PC-3 (cell line): ENCODE measurements at regions not wholly inside any gene's neighbourhood (a gene's known extent, or its start where the extent isn't known, plus 50 kb on each side); places are given as distances from the start of the nearest gene placed in this dataset.

Experiments
- ATAC-seq: fragments of 200-7000 bp; cut with Tn5 transposase; 2 replicates; pipeline ENCODE4 v1.9.1; 2020; ENCODE audit warnings: mild to moderate bottlenecking, moderate library complexity
- BruUV-seq: library from RNA; stranded (reverse); fragments of 400-500 nt; replicated peaks from 2 replicates; lab custom pipeline; 2021; lab: Mats Ljungman, UMichigan
- CTCF ChIA-PET: fragments of 300-600 bp; sonication (Branson Sonifier 250); formaldehyde crosslinking; loops from one replicate; lab custom pipeline; 2022; ENCODE audit warnings: antibody characterized with exemption; lab: Charles Lee
- POLR2A ChIA-PET: fragments of 300-600 bp; sonication (Branson Sonifier 250); formaldehyde crosslinking; loops from one replicate; lab custom pipeline; 2022; ENCODE audit warnings: antibody characterized with exemption; ENCODE audit not compliant: unreplicated experiment; lab: Charles Lee
- DNase-seq: peaks from one replicate; pipeline ENCODE4 v3.0.0-alpha.2; 2015
- H2AFZ ChIP-seq: fragments of 300-600 bp; sonication (generic); 2 replicates; pipeline ENCODE4 v1.6.0; 2016; ENCODE audit warnings: antibody characterized with exemption, low read length
- H3F3A ChIP-seq: fragments of 300-600 bp; sonication (generic); one replicate; pipeline ENCODE4 v1.6.0; 2017; ENCODE audit warnings: antibody characterized with exemption, low read length, control low read depth, mild to moderate bottlenecking; ENCODE audit not compliant: unreplicated experiment
- H3K27ac ChIP-seq: fragments of 300-600 bp; sonication (generic); 2 replicates; pipeline ENCODE4 v1.5.1; 2016; ENCODE audit warnings: mild to moderate bottlenecking, low read length
- H3K27me3 ChIP-seq: fragments of 300-600 bp; sonication (generic); 2 replicates; pipeline ENCODE4 v1.6.1; 2016; ENCODE audit warnings: low read length, mixed read lengths
- H3K36me3 ChIP-seq: fragments of 300-600 bp; sonication (generic); 2 replicates; pipeline ENCODE4 v1.6.1; 2016; ENCODE audit warnings: low read depth, mixed run types, low read length, mixed read lengths
- H3K4me1 ChIP-seq: fragments of 300-600 bp; sonication (generic); 2 replicates; pipeline ENCODE4 v1.5.1; 2016; ENCODE audit warnings: low read length; ENCODE audit not compliant: insufficient read depth
- H3K4me2 ChIP-seq: fragments of 300-600 bp; sonication (generic); 2 replicates; pipeline ENCODE4 v1.6.0; 2016; ENCODE audit warnings: low read length
- H3K4me3 ChIP-seq: fragments of 300-600 bp; sonication (generic); 2 replicates; pipeline ENCODE4 v1.5.1; 2016; ENCODE audit warnings: mild to moderate bottlenecking, low read length, mixed read lengths
- H3K79me2 ChIP-seq: fragments of 300-600 bp; sonication (generic); 2 replicates; pipeline ENCODE4 v1.6.1; 2017; ENCODE audit warnings: low read length, mixed read lengths
- H3K9ac ChIP-seq: fragments of 300-600 bp; sonication (generic); 2 replicates; pipeline ENCODE4 v1.6.0; 2016; ENCODE audit warnings: mild to moderate bottlenecking, low read length
- H3K9me2 ChIP-seq: fragments of 300-600 bp; sonication (generic); replicated peaks from 2 replicates; pipeline ENCODE4 v1.6.1; 2016; ENCODE audit warnings: mixed run types, low read length, mixed read lengths
- H3K9me3 ChIP-seq: fragments of 300-600 bp; sonication (generic); 2 replicates; pipeline ENCODE4 v1.6.1; 2016; ENCODE audit warnings: low read length, mixed read lengths
- H4K20me1 ChIP-seq: fragments of 300-600 bp; sonication (generic); 2 replicates; pipeline ENCODE4 v1.6.1; 2016; ENCODE audit warnings: low read length, mixed read lengths
- EZH2 ChIP-seq: fragments of 300-600 bp; sonication (generic); IDR thresholded peaks from one replicate; pipeline ENCODE4 v1.6.1; 2017; ENCODE audit warnings: antibody characterized with exemption, mild to moderate bottlenecking, low read length; ENCODE audit not compliant: unreplicated experiment
- EZH2phosphoT487 ChIP-seq: fragments of 300-600 bp; sonication (generic); IDR thresholded peaks from 2 replicates; pipeline ENCODE4 v1.6.1; 2018; ENCODE audit warnings: mild to moderate bottlenecking, antibody characterized with exemption, low read length, borderline replicate concordance
- intact Hi-C: fragments of 100-400 bp; cut with micrococcal nuclease; formaldehyde crosslinking; loops from 2 replicates; pipeline ENCODE4 v1.9.0; 2023
- TF ChIP-seq, protein P1 (sequence below): fragments of 300-600 bp; sonication (generic); conservative IDR thresholded peaks from 2 replicates; pipeline ENCODE4 v1.5.1; 2017; ENCODE audit warnings: antibody characterized with exemption, low read depth, mild to moderate bottlenecking, low read length

DNA sequence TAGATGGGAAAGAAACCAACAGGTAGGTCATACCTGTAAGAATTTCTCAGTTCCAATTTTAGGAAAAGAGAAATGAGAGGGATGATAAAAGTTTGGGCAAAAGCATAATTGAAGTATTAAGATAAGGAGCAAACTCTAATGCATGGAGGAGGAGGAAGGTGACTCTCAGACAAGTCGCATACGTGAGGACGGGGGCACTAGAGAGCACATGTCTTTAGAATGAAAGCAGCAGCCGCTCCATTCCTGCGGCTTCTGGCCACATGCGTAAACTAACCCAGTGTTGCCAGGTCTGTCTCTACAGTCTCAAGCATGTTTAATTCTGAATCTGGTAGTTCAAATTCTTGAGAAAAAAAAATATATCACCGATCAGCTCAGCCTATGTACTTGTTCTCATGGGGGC lies 371.5 kb upstream of the SLC30A5 start:
- Histone ChIP-seq H3K9me2 (no peaks in the 10 kb centered on the region), H3K4me1 (no peaks in the 10 kb centered on the region), H3K9me3 (no peaks in the 10 kb centered on the region), H3K79me2 (no peaks in the 10 kb centered on the region), H3K27me3 (no peaks in the 10 kb centered on the region), H3K36me3 (no peaks in the 10 kb centered on the region), H3K9ac (no peak overlapping the region), H3K4me2 (no peak overlapping the region), H4K20me1 (no peaks in the 10 kb centered on the region), H3K4me3 (no peak overlapping the region), H3F3A (no peaks in the 10 kb centered on the region), H2AFZ (no peak overlapping the region), H3K27ac (no peak overlapping the region)
- POLR2A ChIA-PET, result no interaction called here
- CTCF ChIA-PET, result no interaction called here
- no peak for DNase-seq
- TF ChIP-seq, protein P1, sequence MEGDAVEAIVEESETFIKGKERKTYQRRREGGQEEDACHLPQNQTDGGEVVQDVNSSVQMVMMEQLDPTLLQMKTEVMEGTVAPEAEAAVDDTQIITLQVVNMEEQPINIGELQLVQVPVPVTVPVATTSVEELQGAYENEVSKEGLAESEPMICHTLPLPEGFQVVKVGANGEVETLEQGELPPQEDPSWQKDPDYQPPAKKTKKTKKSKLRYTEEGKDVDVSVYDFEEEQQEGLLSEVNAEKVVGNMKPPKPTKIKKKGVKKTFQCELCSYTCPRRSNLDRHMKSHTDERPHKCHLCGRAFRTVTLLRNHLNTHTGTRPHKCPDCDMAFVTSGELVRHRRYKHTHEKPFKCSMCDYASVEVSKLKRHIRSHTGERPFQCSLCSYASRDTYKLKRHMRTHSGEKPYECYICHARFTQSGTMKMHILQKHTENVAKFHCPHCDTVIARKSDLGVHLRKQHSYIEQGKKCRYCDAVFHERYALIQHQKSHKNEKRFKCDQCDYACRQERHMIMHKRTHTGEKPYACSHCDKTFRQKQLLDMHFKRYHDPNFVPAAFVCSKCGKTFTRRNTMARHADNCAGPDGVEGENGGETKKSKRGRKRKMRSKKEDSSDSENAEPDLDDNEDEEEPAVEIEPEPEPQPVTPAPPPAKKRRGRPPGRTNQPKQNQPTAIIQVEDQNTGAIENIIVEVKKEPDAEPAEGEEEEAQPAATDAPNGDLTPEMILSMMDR, result no peak
- TF ChIP-seq EZH2 (no peak), EZH2phosphoT487 (no peak)
- no peak for ATAC-seq
- intact Hi-C loops, result no loop called here
- no TSS peak for BruUV-seq

- TF ChIP-seq EZH2phosphoT487 (no peak), EZH2 (no peak)
- TF ChIP-seq, protein P1, result no peak
These were observed 367.7 kb upstream of the SLC30A5 start for GRCh38 chr5:68725905-68726683.

GRCh38 chr5:68727931-68728330 lies 365.9 kb upstream of the SLC30A5 start:
- Histone ChIP-seq H3K4me2 (no peak overlapping the region), H3K9me3 (no peaks in the 10 kb centered on the region), H3K9ac (no peak overlapping the region), H3F3A (no peaks in the 10 kb centered on the region), H3K4me1 (no peaks in the 10 kb centered on the region), H4K20me1 (no peaks in the 10 kb centered on the region), H2AFZ (no peak overlapping the region), H3K36me3 (no peaks in the 10 kb centered on the region), H3K27ac (no peak overlapping the region), H3K9me2 (no peaks in the 10 kb centered on the region), H3K79me2 (no peaks in the 10 kb centered on the region), H3K4me3 (no peak overlapping the region), H3K27me3 (no peaks in the 10 kb centered on the region)
- no peak for DNase-seq
- no peak for ATAC-seq
- TF ChIP-seq EZH2phosphoT487, result no peak
- TF ChIP-seq, protein P1, result no peak
- TF ChIP-seq EZH2, result no peak
- CTCF ChIA-PET, result no interaction called here
- POLR2A ChIA-PET, result no interaction called here
- BruUV-seq, result no TSS peak
- intact Hi-C loops, result no loop called here

More at GRCh38 chr5:68725905-68726683, 367.7 kb upstream of the SLC30A5 start:
- H2AFZ ChIP-seq, result no peak overlapping the region
- H3K79me2 ChIP-seq, result no peaks in the 10 kb centered on the region
- intact Hi-C loops, result no loop called here
- no peak for DNase-seq
- H3F3A ChIP-seq, result no peaks in the 10 kb centered on the region
- CTCF ChIA-PET, result no interaction called here
- BruUV-seq, result no TSS peak
- H3K4me1 ChIP-seq, result no peaks in the 10 kb centered on the region
- H3K4me3 ChIP-seq, result no peak overlapping the region
- no peaks in the 10 kb centered on the region for H4K20me1 ChIP-seq
- H3K4me2 ChIP-seq, result no peak overlapping the region
- no peaks in the 10 kb centered on the region for H3K9me3 ChIP-seq
- H3K9me2 ChIP-seq, result no peaks in the 10 kb centered on the region
- no peak for ATAC-seq
- no peak overlapping the region for H3K9ac ChIP-seq
- H3K27me3 ChIP-seq, result no peaks in the 10 kb centered on the region
- POLR2A ChIA-PET, result no interaction called here
- H3K36me3 ChIP-seq, result no peaks in the 10 kb centered on the region
- no peak overlapping the region for H3K27ac ChIP-seq
